GM21526 (cell line): ENCODE measurements at regions not wholly inside any gene's neighbourhood (a gene's known extent, or its start where the extent isn't known, plus 50 kb on each side); places are given as distances from the start of the nearest gene placed in this dataset.
A peak's percentile ranks its signal among the peaks of the same experiment; 100 is the strongest.
"Not testable (repeated sequence)": the region's sequence is repeated elsewhere in the genome, so short reads cannot be mapped to it uniquely, and the experiment has no call there.

Experiments
- ATAC-seq: cut with Tn5 transposase; IDR thresholded peaks from one replicate; pipeline ENCODE4 v1.9.1; 2021; ENCODE audit warnings: moderate library complexity; ENCODE audit not compliant: unreplicated experiment, low FRiP score

DNA sequence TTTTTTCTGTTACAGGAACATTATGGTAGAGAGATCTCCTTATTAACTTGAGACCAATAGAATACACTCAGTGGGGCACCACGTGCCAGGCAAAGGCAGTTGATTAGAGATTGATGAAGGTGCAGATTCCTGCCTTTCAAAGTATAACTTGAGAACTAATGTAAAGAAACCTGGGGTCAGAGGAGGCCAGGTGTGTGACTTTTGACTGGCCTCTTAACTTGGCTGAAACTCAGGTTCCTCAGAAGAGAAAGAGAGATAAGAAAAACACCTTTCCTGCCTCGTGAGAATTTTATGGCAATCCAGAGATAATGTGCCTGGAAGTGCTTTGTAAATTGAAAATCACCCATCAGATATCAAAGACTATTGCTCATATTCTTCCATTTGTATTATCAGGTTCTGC is 110.7 kb upstream of the GZMB start:
- no peak for ATAC-seq

GRCh38 chr14:24741871-24742270 is 107.9 kb upstream of the GZMB start:
- no peak for ATAC-seq

DNA sequence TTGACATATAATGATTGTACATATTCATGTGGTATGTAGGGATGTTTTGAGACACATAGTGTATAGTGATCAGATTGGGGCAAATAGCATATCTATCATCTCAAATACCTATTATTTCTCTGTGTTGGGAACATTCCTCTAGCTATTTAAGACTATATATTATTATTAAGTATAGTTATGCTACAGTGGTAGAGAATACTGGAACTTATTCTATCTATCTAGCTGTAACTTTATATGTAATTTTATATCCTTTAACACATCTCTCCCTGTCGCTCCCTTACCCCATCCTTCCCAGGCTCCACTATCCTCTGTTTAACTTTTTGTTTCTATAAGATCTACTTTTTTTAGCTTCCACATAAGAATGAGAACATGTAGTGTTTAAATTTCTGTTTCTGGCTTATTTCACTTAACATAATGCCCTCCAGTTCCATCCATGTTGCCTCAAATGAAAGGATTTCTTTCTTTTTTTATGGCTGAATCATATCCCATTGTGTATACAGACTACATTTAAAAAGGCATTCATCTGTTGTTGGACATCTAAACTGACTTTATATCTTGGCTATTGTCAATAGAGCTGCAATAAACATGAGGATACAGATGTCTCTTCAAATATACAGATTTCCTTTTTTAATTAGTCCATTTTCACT is 102.1 kb upstream of the GZMB start:
- no peak for ATAC-seq

GRCh38 chr14:24734917-24735500 is 101.0 kb upstream of the GZMB start:
- no peak for ATAC-seq

DNA sequence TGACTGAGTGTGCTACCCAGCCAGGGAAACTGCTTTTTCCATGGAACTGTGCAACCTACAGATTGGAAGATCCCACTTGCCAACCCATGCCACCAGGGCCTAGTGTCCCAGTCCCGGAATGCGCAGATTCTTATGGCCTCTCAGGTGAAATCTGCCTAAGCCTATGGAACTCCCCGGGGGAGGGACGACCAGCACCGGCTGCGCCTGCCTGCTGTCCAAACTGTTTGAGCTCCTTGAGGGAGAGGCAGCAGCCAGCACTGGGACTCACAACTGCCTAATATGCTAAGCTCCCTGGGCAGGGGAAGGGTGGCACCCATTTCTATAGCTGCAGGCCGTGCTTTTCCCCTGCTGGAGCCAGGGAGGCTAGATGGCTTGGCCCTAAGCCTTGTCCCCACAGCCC is 92.5 kb upstream of the GZMB start:
- ATAC-seq: no peak

- no peak for ATAC-seq
These were observed 91.3 kb upstream of the GZMB start for GRCh38 chr14:24725311-24725710.

GRCh38 chr14:24721775-24722174 is 87.8 kb upstream of the GZMB start:
- ATAC-seq: no peak

DNA sequence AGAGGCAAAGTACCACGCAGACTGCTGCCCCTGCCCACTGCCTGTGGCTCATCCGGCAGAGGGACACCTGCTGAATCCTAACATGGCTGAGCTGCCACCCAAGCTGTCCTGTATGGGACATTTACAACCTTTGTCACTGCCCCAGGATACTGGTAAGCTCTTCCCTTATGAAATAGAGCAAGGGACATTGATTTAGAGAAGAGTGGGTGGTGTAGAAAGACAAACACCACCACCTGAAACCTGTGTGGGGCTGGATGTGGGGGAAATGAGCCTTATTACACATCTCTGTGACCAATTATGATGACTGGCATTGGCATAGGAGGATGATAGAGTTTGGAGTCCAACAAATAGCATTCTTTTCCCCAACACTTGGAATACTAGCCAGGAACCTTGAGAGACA is 81.2 kb upstream of the GZMB start:
- no peak for ATAC-seq

DNA sequence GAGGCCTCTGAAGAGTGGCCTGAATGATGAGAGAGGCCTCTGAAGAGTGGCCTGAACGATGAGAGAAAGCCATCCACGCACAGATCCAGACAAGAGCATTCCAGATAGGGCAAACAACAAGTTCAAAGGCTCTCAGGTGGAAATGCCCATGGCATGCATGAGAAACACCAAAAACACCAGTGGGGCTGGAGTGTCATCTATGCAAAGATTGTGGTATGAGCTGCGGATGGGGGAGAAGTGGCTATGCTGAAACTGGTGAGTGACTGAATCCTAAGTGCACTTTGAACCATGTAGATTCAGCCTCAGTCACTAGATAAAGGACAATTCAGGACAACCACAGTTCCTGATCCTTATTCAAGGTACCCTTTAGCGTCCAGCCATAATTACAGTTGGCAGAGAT is 79.4 kb upstream of the GZMB start:
- ATAC-seq: no peak

GRCh38 chr14:24712909-24713308 is 78.9 kb upstream of the GZMB start:
- ATAC-seq: no peak

GRCh38 chr14:24712374-24712773 is 78.4 kb upstream of the GZMB start:
- no peak for ATAC-seq

- ATAC-seq: no peak
These were observed 76.6 kb upstream of the GZMB start for GRCh38 chr14:24710403-24711112.

DNA sequence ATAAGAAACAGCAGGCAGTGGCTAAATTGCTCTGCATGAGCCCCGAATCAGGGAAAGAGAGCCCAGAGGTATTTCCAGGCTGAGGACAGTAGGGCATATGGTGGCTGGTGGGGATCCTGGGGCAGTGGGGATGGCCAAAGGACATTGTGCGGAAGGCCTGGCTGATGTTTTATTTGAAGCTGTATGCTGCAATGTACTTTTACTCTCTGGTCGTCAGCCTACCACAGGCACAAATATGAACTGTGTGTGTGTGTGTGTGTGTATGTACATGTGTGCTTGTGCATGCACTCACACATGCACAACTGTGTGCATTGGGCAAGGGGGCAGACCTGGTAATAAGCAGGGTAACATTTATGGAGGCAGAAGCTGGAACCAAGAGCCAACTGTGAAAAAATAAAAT is 74.7 kb upstream of the GZMB start:
- ATAC-seq: no peak

- no peak for ATAC-seq
These were observed 72.4 kb upstream of the GZMB start for GRCh38 chr14:24706351-24706750.

DNA sequence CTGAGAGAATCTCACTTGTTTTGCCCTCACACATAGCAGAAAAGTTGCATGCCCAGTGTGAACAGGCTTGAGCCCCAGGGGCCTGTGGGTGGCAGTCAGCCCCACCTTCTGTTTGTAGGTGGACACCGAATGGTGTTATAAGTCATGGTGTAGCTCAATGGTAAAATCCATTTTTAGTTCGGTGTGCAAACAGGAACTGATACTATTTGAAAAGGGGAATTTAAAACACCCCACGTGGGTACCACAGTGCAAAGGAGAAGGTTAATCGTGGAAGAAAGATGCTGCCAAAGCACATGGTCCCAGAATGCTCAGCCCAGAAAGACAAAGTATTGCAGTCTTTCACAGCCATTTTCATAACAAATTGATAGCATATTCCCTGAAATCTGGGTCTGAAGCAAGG is 71.8 kb upstream of the GZMB start:
- ATAC-seq: peak; percentile 77

DNA sequence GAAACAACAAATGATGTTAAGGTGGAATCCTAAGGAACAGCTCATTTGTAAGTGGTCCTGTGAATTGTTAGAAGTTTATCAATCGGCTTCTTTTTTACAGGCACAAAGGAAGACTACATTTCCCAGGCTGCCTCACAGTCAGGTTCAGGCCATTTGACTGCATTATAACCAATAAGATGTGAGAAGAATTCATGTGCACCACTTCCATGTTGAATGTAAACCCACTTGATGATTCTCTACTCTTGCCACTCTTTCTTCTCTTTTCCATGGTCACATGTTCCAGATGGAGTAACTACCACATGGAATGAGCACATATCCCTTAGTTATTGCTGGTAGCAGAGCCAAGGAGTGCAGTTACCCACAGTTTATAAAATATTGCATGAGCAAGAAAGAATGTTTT is 67.1 kb upstream of the GZMB start:
- no peak for ATAC-seq

GRCh38 chr14:24700511-24700910 is 66.5 kb upstream of the GZMB start:
- ATAC-seq: no peak

DNA sequence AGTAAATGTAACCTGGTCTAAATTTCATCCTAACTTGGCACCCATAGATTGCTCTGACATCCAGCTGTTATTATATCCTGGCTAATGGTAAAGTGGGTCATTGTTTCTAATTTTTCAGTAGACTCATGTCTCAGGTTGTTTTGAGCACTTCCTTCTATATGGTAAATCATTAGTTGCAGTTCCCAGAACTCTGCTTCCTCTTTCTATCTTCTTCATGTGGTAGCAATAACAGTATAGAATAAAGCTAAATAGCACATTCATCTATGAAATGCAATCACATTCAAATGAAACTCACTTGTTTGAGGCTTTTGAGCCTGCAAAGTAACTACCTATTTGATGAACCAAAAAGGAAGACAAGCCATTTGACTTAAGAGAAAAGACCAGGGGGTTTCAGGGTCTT is 65.1 kb upstream of the GZMB start:
- no peak for ATAC-seq

- ATAC-seq: not testable (repeated sequence)
These were observed 62.4 kb upstream of the GZMB start for GRCh38 chr14:24696280-24696920.

DNA sequence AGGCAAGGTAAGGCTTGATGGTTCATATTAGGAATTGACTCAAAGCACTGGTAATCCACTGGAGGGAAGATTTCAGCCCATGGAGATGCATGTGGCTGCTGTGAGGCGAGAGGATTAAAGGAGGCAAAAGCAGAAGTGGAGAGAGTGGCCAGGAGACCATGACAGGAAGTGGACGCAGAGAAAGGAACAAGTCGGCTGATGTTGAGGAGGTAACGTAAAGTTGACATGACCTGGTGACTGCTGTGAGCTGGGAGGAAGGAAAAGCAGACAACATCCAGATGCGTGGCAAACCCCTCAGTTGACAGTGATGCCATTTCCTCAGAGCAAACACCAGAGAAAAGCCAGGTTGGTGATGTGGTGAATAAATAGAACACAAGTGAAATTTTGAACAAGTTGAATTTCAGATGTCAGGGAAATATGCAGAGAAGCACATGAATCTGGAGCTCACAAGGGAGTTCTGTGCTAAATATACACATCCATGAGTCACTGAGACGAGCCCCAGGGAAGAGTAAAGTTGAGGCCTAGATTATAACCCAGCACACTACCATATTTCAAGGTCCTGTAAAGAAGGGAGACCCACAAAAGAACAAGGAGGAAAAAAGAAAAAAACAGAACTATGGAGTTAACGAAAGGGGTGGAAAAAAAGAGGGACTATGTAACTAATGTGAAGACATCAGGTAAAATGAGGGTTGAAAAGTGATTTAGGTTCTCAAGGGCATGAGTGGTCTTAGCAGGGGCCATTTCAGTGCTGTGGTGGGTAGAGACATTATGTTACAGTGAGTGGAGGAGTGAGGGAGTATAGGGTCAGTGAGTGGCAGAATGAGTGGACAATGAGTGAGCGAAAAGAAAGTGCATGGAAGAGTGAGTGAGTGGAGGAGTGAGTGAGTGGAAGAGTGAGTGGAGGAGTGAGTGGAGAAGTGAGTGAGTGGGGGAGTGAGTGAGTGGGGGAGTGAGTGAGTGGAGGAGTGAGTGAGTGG is 61.6 kb upstream of the GZMB start:
- ATAC-seq: no peak
